Trophoblast cell (in vitro differentiated cells and primary cell): ENCODE measurements at regions not wholly inside any gene's neighbourhood (a gene's known extent, or its start where the extent isn't known, plus 50 kb on each side); places are given as distances from the start of the nearest gene placed in this dataset.

Experiments used
- DNase-seq, 2 donors: peaks; one replicate each; pipeline ENCODE4 v3.0.0-alpha.2; 2016
- H2AFZ ChIP-seq: 2 replicates; pipeline ENCODE4 v1.6.1; 2013; ENCODE audit warnings: low read length, moderate library complexity, mild to moderate bottlenecking; ENCODE audit not compliant: insufficient read depth, poor library complexity
- H2AK5ac ChIP-seq: 2 replicates; pipeline ENCODE4 v1.6.1; 2013; ENCODE audit warnings: mild to moderate bottlenecking, low read length
- H2BK120ac ChIP-seq: 2 replicates; pipeline ENCODE4 v1.6.1; 2013; ENCODE audit warnings: low read length, mild to moderate bottlenecking, moderate library complexity; ENCODE audit not compliant: insufficient read depth, poor library complexity
- H2BK12ac ChIP-seq: 2 replicates; pipeline ENCODE4 v1.6.1; 2013; ENCODE audit warnings: mild to moderate bottlenecking, low read length, moderate library complexity
- H2BK5ac ChIP-seq: 2 replicates; pipeline ENCODE4 v1.6.1; 2013; ENCODE audit warnings: low read length, low read depth, moderate library complexity, mild to moderate bottlenecking; ENCODE audit not compliant: poor library complexity
- H3K14ac ChIP-seq: 2 replicates; pipeline ENCODE4 v1.6.1; 2013; ENCODE audit warnings: mild to moderate bottlenecking, low read length
- H3K18ac ChIP-seq: 2 replicates; pipeline ENCODE4 v1.6.1; 2013; ENCODE audit warnings: mild to moderate bottlenecking, low read length
- H3K23ac ChIP-seq: 2 replicates; pipeline ENCODE4 v1.6.1; 2013; ENCODE audit warnings: low read length
- H3K27ac ChIP-seq: 2 replicates; pipeline ENCODE4 v1.5.1; 2013; ENCODE audit warnings: low read depth, mild to moderate bottlenecking, inconsistent platforms, low read length, moderate library complexity
- H3K27me3 ChIP-seq: 2 replicates; pipeline ENCODE4 v1.6.1; 2013; ENCODE audit warnings: inconsistent platforms, mild to moderate bottlenecking, low read length, moderate library complexity; ENCODE audit not compliant: insufficient read depth
- H3K36me3 ChIP-seq, 2 experiments: 1 replicate in 1 of 2; 2 replicates in 1 of 2; pipeline ENCODE4 v1.6.1; 2013; ENCODE audit warnings: low read length in 2 of 2, mild to moderate bottlenecking in 2 of 2, moderate library complexity in 1 of 2; ENCODE audit not compliant: insufficient read depth in 2 of 2, control insufficient read depth in 1 of 2
- H3K4ac ChIP-seq: 2 replicates; pipeline ENCODE4 v1.6.1; 2013; ENCODE audit warnings: low read depth, mild to moderate bottlenecking, low read length, moderate library complexity
- H3K4me1 ChIP-seq, 2 experiments: 1 replicate in 1 of 2; 2 replicates in 1 of 2; pipeline ENCODE4 v1.6.1; 2013; ENCODE audit warnings: low read length in 2 of 2, mild to moderate bottlenecking in 2 of 2, moderate library complexity in 1 of 2; ENCODE audit not compliant: insufficient read depth in 2 of 2, control insufficient read depth in 1 of 2
- H3K4me2 ChIP-seq: 2 replicates; pipeline ENCODE4 v1.6.1; 2013; ENCODE audit warnings: inconsistent platforms, mild to moderate bottlenecking, low read length, moderate library complexity
- H3K4me3 ChIP-seq: 2 replicates; pipeline ENCODE4 v1.5.1; 2013; ENCODE audit warnings: mild to moderate bottlenecking, low read depth, low read length, inconsistent platforms
- H3K79me1 ChIP-seq: one replicate; pipeline ENCODE4 v1.6.1; 2013; ENCODE audit warnings: low read length
- H3K79me2 ChIP-seq: 2 replicates; pipeline ENCODE4 v1.6.1; 2013; ENCODE audit warnings: low read length, mild to moderate bottlenecking; ENCODE audit not compliant: control insufficient read depth, insufficient read depth, poor library complexity
- H3K9ac ChIP-seq: 2 replicates; pipeline ENCODE4 v1.6.1; 2013; ENCODE audit warnings: mild to moderate bottlenecking, low read length
- H3K9me3 ChIP-seq: 2 replicates; pipeline ENCODE4 v1.6.1; 2013; ENCODE audit warnings: low read depth, mild to moderate bottlenecking, control low read depth, inconsistent platforms, low read length; ENCODE audit not compliant: insufficient read depth
- H4K12ac ChIP-seq: 2 replicates; pipeline ENCODE4 v1.6.1; 2013; ENCODE audit warnings: low read depth, mild to moderate bottlenecking, low read length, moderate library complexity
- H4K8ac ChIP-seq: 2 replicates; pipeline ENCODE4 v1.6.1; 2013; ENCODE audit warnings: low read depth, mild to moderate bottlenecking, low read length, moderate library complexity
- H4K91ac ChIP-seq: one replicate; pipeline ENCODE4 v1.6.1; 2013; ENCODE audit warnings: low read depth, mild to moderate bottlenecking, low read length, moderate library complexity
- WGBS: extraction: QIAGEN DNeasy Blood & Tissue Kit; methylation state at CpG from one replicate; pipeline ENCODE4 v1.1.7; 2013; ENCODE audit warnings: missing lambda C conversion rate; ENCODE audit not compliant: insufficient read length, insufficient coverage; ENCODE audit errors: extremely low coverage; 5-methylcytosine and 5-hydroxymethylcytosine counted together

DNA sequence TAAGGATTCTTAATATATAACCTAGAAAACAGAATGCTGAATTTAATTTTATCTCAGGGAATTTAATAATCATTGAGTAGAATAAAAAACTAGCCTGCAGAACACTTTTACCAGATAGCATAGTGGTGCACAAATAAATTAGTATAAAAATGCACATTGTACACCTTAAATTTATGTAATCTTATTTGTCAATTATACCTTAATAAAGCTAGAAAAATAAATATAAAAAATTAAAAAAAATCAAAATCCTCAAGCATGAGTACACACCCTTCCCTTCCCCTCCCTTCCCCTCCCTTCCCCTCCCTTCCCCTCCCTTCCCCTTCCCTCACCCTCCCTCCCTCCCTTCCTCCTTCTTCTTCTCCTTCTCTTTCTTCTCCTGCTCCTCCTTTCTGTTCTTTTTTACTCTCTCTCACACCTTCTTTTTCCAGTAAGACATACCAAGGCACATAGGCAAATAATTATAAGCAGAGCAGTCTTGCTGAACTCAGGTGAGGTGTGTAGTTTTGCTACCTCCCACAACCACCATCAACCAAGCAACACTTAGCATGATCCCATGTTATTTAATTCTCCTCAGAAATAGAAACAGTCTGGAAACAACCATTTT, 1395.0 kb downstream of the ZPLD1 start:
- H3K4me2 ChIP-seq = no peak overlapping the region
- no peak overlapping the region for H3K18ac ChIP-seq
- no peak for DNase-seq
- no peaks in the 10 kb centered on the region for H3K27me3 ChIP-seq
- no peak overlapping the region for H3K4ac ChIP-seq
- H4K91ac ChIP-seq = no peak overlapping the region
- no peak overlapping the region for H2BK120ac ChIP-seq
- no peak overlapping the region for H2AFZ ChIP-seq
- no peak overlapping the region for H3K23ac ChIP-seq
- no peak overlapping the region for H4K8ac ChIP-seq
- no peak overlapping the region for H2AK5ac ChIP-seq
- H3K4me1 ChIP-seq = no peaks in the 10 kb centered on the region
- no peak overlapping the region for H3K4me3 ChIP-seq
- H3K27ac ChIP-seq = no peak overlapping the region
- no peaks in the 10 kb centered on the region for H3K79me1 ChIP-seq
- H3K9me3 ChIP-seq = no peaks in the 10 kb centered on the region
- no peak overlapping the region for H2BK12ac ChIP-seq
- H3K9ac ChIP-seq = no peak overlapping the region
- no peak overlapping the region for H4K12ac ChIP-seq
- H3K14ac ChIP-seq = no peak overlapping the region
- no peaks in the 10 kb centered on the region for H3K79me2 ChIP-seq
- no peak overlapping the region for H2BK5ac ChIP-seq
- no peaks in the 10 kb centered on the region for H3K36me3 ChIP-seq

DNA sequence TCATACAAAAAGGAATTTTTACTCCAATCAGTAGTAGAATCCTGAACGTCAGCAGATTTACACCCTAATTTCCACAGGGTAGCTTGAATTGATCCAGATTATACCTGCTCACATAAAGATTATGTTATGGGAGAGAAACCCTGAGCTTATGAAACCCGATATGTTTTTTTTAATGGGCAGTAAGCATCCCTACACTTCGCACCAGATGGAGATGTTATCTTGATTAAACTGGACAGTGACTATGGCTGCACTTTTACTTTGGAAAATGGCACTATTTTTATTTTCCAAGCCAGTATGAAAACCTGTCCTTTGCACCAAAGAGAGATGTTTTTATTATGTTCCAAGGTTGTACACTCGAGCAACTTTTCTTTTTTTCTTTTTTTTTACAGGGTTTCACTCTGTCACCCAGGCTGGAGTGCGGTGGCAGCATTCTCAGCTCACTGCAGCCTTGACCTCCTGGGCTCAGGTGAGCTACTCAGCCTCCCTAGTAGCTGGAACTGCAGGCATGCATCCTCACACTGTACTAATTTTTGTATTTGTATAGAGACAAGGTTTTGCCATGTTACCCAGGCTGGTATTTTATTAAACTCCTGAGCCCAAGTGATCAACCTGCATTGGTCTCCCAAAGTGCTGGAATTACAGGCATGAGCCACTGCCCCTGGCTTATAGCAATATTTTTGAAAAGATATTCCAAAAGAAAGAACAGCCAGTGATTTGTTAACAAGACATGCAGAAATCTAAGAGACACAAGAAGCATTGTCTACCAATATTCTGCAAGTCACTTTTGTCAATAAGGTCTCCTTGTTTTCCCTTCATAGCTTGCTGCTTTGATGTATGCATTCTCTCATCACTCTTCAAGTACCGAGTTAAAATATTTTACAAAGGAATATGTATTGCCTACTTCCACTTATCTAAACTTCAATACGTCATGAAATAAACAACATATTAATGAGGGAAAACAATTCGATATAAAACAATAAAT, 1412.6 kb downstream of the ZPLD1 start:
- Histone ChIP-seq H3K36me3 (no peaks in the 10 kb centered on the region), H3K4me2 (no peak overlapping the region), H3K4me3 (no peak overlapping the region), H3K18ac (no peak overlapping the region), H2AFZ (no peak overlapping the region), H3K27me3 (no peaks in the 10 kb centered on the region), H2AK5ac (no peak overlapping the region), H3K23ac (no peak overlapping the region), H2BK120ac (no peak overlapping the region), H3K9me3 (no peaks in the 10 kb centered on the region), H2BK12ac (no peak overlapping the region), H4K8ac (no peak overlapping the region), H3K27ac (no peak overlapping the region), H3K4me1 (no peaks in the 10 kb centered on the region), H3K14ac (no peak overlapping the region), H3K79me1 (no peaks in the 10 kb centered on the region), H3K9ac (no peak overlapping the region), H4K91ac (no peak overlapping the region), H2BK5ac (no peak overlapping the region), H3K4ac (no peak overlapping the region), H4K12ac (no peak overlapping the region), H3K79me2 (no peaks in the 10 kb centered on the region)
- DNase-seq = no peak
- WGBS = no CpG with 5 or more reads among the region's 8 CpGs

DNA sequence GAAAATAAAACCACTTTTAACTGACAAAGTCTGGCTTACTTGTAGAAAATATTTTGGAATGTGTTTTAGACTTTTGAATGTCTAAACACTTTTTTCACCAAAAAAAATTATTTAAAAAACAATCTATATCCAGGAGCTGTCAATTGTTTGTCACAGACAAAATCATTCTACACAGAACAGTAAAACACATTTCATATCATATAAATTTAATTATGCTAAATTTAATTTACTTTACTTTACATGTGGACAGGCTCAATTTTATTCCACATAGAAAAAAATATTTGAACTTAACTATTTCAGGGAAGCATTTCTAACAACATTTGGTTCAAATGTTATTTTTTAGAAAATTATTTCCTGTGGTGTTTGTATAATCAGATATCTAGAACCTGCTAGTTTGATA, 1417.0 kb downstream of the ZPLD1 start:
- Histone ChIP-seq H3K9me3 (no peaks in the 10 kb centered on the region), H3K27ac (no peak overlapping the region), H3K36me3 (no peaks in the 10 kb centered on the region), H3K4me3 (no peak overlapping the region), H3K79me2 (no peaks in the 10 kb centered on the region), H3K4ac (no peak overlapping the region), H2BK5ac (no peak overlapping the region), H2AFZ (no peak overlapping the region), H3K4me2 (no peak overlapping the region), H3K18ac (no peak overlapping the region), H3K4me1 (no peaks in the 10 kb centered on the region), H3K23ac (no peak overlapping the region), H2AK5ac (no peak overlapping the region), H3K27me3 (no peaks in the 10 kb centered on the region), H4K91ac (no peak overlapping the region), H3K9ac (no peak overlapping the region), H4K12ac (no peak overlapping the region), H2BK12ac (no peak overlapping the region), H2BK120ac (no peak overlapping the region), H3K14ac (no peak overlapping the region), H4K8ac (no peak overlapping the region), H3K79me1 (no peaks in the 10 kb centered on the region)
- DNase-seq = no peak

DNA sequence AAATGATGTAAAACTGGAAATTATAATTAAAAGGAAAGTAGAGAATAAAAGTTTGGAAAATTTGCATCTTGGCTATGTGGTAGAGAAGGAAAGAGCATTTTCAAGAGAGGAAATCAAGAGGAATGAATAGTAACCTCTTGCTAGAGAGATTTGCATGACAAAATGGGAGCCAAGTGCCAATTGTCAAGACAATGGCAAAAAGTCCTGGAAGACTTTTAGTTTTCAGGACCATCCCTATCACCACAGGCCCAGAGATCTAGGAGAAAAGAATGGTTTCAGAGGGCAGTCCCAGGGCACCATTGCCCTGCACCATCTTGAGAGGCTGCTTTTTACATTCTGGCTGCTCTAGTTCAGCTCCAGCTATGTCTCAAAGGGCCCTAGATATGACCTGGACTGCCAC, 1427.6 kb downstream of the ZPLD1 start:
- Histone ChIP-seq H3K4me2 (no peak overlapping the region), H4K91ac (no peak overlapping the region), H4K12ac (no peak overlapping the region), H2BK5ac (no peak overlapping the region), H3K4me3 (no peak overlapping the region), H2AFZ (no peak overlapping the region), H4K8ac (no peak overlapping the region), H3K27ac (no peak overlapping the region), H3K9me3 (no peaks in the 10 kb centered on the region), H3K79me2 (no peaks in the 10 kb centered on the region), H3K14ac (no peak overlapping the region), H2AK5ac (no peak overlapping the region), H3K4me1 (no peaks in the 10 kb centered on the region), H3K23ac (no peak overlapping the region), H2BK120ac (no peak overlapping the region), H2BK12ac (no peak overlapping the region), H3K79me1 (no peaks in the 10 kb centered on the region), H3K4ac (no peak overlapping the region), H3K9ac (no peak overlapping the region), H3K36me3 (no peaks in the 10 kb centered on the region), H3K18ac (no peak overlapping the region), H3K27me3 (no peaks in the 10 kb centered on the region)
- DNase-seq = no peak
